GM23338 (cell line): ENCODE measurements at regions not wholly inside any gene's neighbourhood (a gene's known extent, or its start where the extent isn't known, plus 50 kb on each side); places are given as distances from the start of the nearest gene placed in this dataset.

Experiments
- ATAC-seq: fragments of 200-7000 bp; cut with Tn5 transposase; 3 replicates; pipeline ENCODE4 v1.9.1; 2020
- DNase-seq: peaks from one replicate; pipeline ENCODE4 v3.0.0-alpha.2; 2015; ENCODE audit warnings: low spot score
- H2AFZ ChIP-seq: fragments of 200-600 bp; sonication (generic); 2 replicates; pipeline ENCODE4 v1.8.0; 2016; ENCODE audit warnings: antibody characterized with exemption, mild to moderate bottlenecking, moderate library complexity
- H3F3A ChIP-seq: fragments of 200-600 bp; sonication (generic); replicated peaks from 2 replicates; pipeline ENCODE4 v1.8.0; 2017; ENCODE audit warnings: antibody characterized with exemption, mixed run types, low read depth
- H3K27ac ChIP-seq: fragments of 200-600 bp; sonication (generic); 2 replicates; pipeline ENCODE4 v1.6.1; 2016; ENCODE audit warnings: low read depth
- H3K27me3 ChIP-seq: fragments of 200-600 bp; sonication (generic); 2 replicates; pipeline ENCODE4 v1.8.0; 2016; ENCODE audit warnings: mild to moderate bottlenecking, mixed run types, moderate library complexity; ENCODE audit not compliant: insufficient read depth
- H3K36me3 ChIP-seq: fragments of 200-600 bp; sonication (generic); 2 replicates; pipeline ENCODE4 v1.8.0; 2016; ENCODE audit warnings: mild to moderate bottlenecking; ENCODE audit not compliant: insufficient read depth
- H3K4me1 ChIP-seq: fragments of 200-600 bp; sonication (generic); 2 replicates; pipeline ENCODE4 v1.8.0; 2016; ENCODE audit warnings: mild to moderate bottlenecking, moderate library complexity; ENCODE audit not compliant: insufficient read depth
- H3K4me2 ChIP-seq: fragments of 200-600 bp; sonication (generic); 2 replicates; pipeline ENCODE4 v1.7.1; 2017; ENCODE audit warnings: mixed run types
- H3K4me3 ChIP-seq: fragments of 200-600 bp; sonication (generic); 2 replicates; pipeline ENCODE4 v1.6.1; 2016; ENCODE audit warnings: mixed run types
- H3K79me2 ChIP-seq: fragments of 200-600 bp; sonication (generic); replicated peaks from 2 replicates; pipeline ENCODE4 v1.8.0; 2017; ENCODE audit warnings: mild to moderate bottlenecking; ENCODE audit not compliant: insufficient read depth
- H3K9me2 ChIP-seq: fragments of 200-600 bp; sonication (generic); 2 replicates; pipeline ENCODE4 v1.8.0; 2017; ENCODE audit not compliant: insufficient read depth
- H4K20me1 ChIP-seq: fragments of 200-600 bp; sonication (generic); replicated peaks from 2 replicates; pipeline ENCODE4 v1.8.0; 2017; ENCODE audit warnings: mild to moderate bottlenecking; ENCODE audit not compliant: insufficient read depth
- H3K27ac Mint-ChIP-seq: 2 replicates; pipeline ENCODE4 v1.8.0; 2020; ENCODE audit warnings: inconsistent platforms, mild to moderate bottlenecking, moderate library complexity, mixed read lengths
- H3K27me3 Mint-ChIP-seq: 3 replicates; pipeline ENCODE4 v1.8.0; 2022; ENCODE audit warnings: low read depth, mild to moderate bottlenecking, moderate library complexity, mixed read lengths, inconsistent platforms; ENCODE audit not compliant: insufficient read depth, poor library complexity
- H3K36me3 Mint-ChIP-seq: 3 replicates; pipeline ENCODE4 v1.8.0; 2021; ENCODE audit warnings: low read depth, mild to moderate bottlenecking, inconsistent platforms, moderate library complexity, mixed read lengths
- H3K4me1 Mint-ChIP-seq: 3 replicates; pipeline ENCODE4 v1.8.0; 2020; ENCODE audit warnings: mild to moderate bottlenecking, inconsistent platforms, mixed read lengths
- H3K4me3 Mint-ChIP-seq: 3 replicates; pipeline ENCODE4 v1.8.0; 2021; ENCODE audit warnings: moderate library complexity, mild to moderate bottlenecking, inconsistent platforms, mixed read lengths
- H3K9me3 Mint-ChIP-seq: 3 replicates; pipeline ENCODE4 v1.8.0; 2020; ENCODE audit warnings: moderate library complexity, mild to moderate bottlenecking, inconsistent platforms, mixed read lengths
- CREB1 ChIP-seq: fragments of 250-450 bp; sonication (Bioruptor Pico); IDR thresholded peaks from 2 replicates; pipeline ENCODE4 v1.5.0; 2020; ENCODE audit warnings: low read depth, mild to moderate bottlenecking, moderate library complexity
- CTCF ChIP-seq, 2 experiments: fragments of 200-600 bp in 1 of 2; sonication (generic) in 1 of 2; conservative IDR thresholded peaks; 2 replicates each; pipeline versions ENCODE4 v1.5.1 to v1.6.1; 2016 to 2017; ENCODE audit warnings: antibody characterized with exemption in 2 of 2, low read depth in 2 of 2, mild to moderate bottlenecking in 2 of 2, moderate library complexity in 1 of 2
- ETS1 ChIP-seq: IDR thresholded peaks from 2 replicates; pipeline ENCODE4 v1.6.1; 2016; ENCODE audit warnings: antibody characterized with exemption
- EZH2 ChIP-seq: fragments of 200-600 bp; sonication (generic); IDR thresholded peaks from one replicate; pipeline ENCODE4 v1.8.0; 2017; ENCODE audit warnings: antibody characterized with exemption, mild to moderate bottlenecking, low read depth; ENCODE audit not compliant: unreplicated experiment
- EZH2phosphoT487 ChIP-seq: fragments of 200-600 bp; sonication (generic); IDR thresholded peaks from one replicate; pipeline ENCODE4 v1.8.1; 2018; ENCODE audit warnings: antibody characterized with exemption; ENCODE audit not compliant: unreplicated experiment
- JUNB ChIP-seq: IDR thresholded peaks from one replicate; pipeline ENCODE4 v1.6.1; 2016; ENCODE audit warnings: antibody characterized with exemption; ENCODE audit not compliant: unreplicated experiment
- NANOG ChIP-seq: IDR thresholded peaks from 2 replicates; pipeline ENCODE4 v1.6.1; 2016; ENCODE audit warnings: antibody characterized with exemption, borderline replicate concordance
- POLR2AphosphoS5 ChIP-seq: IDR thresholded peaks from 2 replicates; pipeline ENCODE4 v1.6.1; 2016; ENCODE audit warnings: antibody characterized with exemption, low read depth
- REST ChIP-seq: IDR thresholded peaks from one replicate; pipeline ENCODE4 v1.6.1; 2018; ENCODE audit warnings: antibody characterized with exemption; ENCODE audit not compliant: unreplicated experiment
- STAT1 ChIP-seq: IDR thresholded peaks from one replicate; pipeline ENCODE4 v1.6.1; 2016; ENCODE audit warnings: antibody characterized with exemption; ENCODE audit not compliant: unreplicated experiment
- ZNF114 ChIP-seq: fragments of 250-450 bp; sonication (Bioruptor Pico); IDR thresholded peaks from 2 replicates; pipeline ENCODE4 v1.5.0; 2020; ENCODE audit warnings: mild to moderate bottlenecking, moderate library complexity
- ZNF331 ChIP-seq: fragments of 250-450 bp; sonication (Bioruptor Pico); IDR thresholded peaks from 2 replicates; pipeline ENCODE4 v1.5.0; 2020; ENCODE audit warnings: low read depth, mild to moderate bottlenecking, moderate library complexity

- no peak for TF ChIP-seq CREB1
- no peak for TF ChIP-seq ETS1
- TF ChIP-seq EZH2phosphoT487, result no peak
Observed at GRCh38 chr2:128601298-128602037, 282.8 kb upstream of the HS6ST1 start (continued).

GRCh38 chr2:128602038-128602698 is 283.5 kb upstream of the HS6ST1 start:
- no peak overlapping the region for H3K27ac Mint-ChIP-seq
- TF ChIP-seq ZNF114 (CRISPR knock-in tag) (no peak), NANOG (no peak), STAT1 (no peak), ZNF331 (CRISPR knock-in tag) (no peak), CREB1 (no peak), JUNB (no peak), ETS1 (no peak), CTCF (conservative IDR thresholded peaks at IDR 0.05; ENCODE audit: low read depth in 2 of 2) (no peak), EZH2 (no peak), EZH2phosphoT487 (no peak), REST (no peak), POLR2AphosphoS5 (no peak)

More at GRCh38 chr2:128602038-128602698, 283.5 kb upstream of the HS6ST1 start:
- Histone ChIP-seq H3K36me3 (no peaks in the 10 kb centered on the region), H3K79me2 (no peaks in the 10 kb centered on the region), H3K27ac (no peak overlapping the region), H3F3A (no peaks in the 10 kb centered on the region), H3K4me3 (no peak overlapping the region), H4K20me1 (no peaks in the 10 kb centered on the region), H3K9me2 (peaks cover 7% of the 10 kb centered on the region; the same call in 1 of the 2 replicates), H3K27me3 (no peaks in the 10 kb centered on the region), H2AFZ (no peak overlapping the region), H3K4me2 (no peak overlapping the region), H3K4me1 (no peaks in the 10 kb centered on the region)
- DNase-seq (no peak), ATAC-seq (no peak)
- no peaks in the 10 kb centered on the region for H3K9me3 Mint-ChIP-seq
- H3K4me3 Mint-ChIP-seq, result no peak overlapping the region
- no peaks in the 10 kb centered on the region; the same call in 2 of the 3 replicates for H3K4me1 Mint-ChIP-seq
- peaks cover 8% of the 10 kb centered on the region for H3K27me3 Mint-ChIP-seq
- H3K36me3 Mint-ChIP-seq, result no peaks in the 10 kb centered on the region
